K562 (cell line): ENCODE measurements at regions not wholly inside any gene's neighbourhood (a gene's known extent, or its start where the extent isn't known, plus 50 kb on each side); places are given as distances from the start of the nearest gene placed in this dataset.

Experiments
- CTCF ChIP-seq, 3 experiments: IDR thresholded peaks in 2 of 3; conservative IDR thresholded peaks in 1 of 3; 2 replicates each; pipeline ENCODE4 v1.5.1; 2011 to 2012; ENCODE audit warnings: low read length in 3 of 3, mild to moderate bottlenecking in 3 of 3, control low read depth in 2 of 3, improper control_type of control experiment in 1 of 3, inconsistent platforms in 1 of 3, low read depth in 1 of 3, mixed read lengths in 1 of 3, moderate library complexity in 1 of 3; ENCODE audit not compliant: insufficient read depth in 2 of 3
- HNRNPL ChIP-seq: fragments of 200-400 bp; formaldehyde crosslinking; IDR thresholded peaks from 2 replicates; pipeline ENCODE4 v1.6.1; 2017; ENCODE audit warnings: low read depth, mild to moderate bottlenecking, low read length
- KDM4B ChIP-seq, 2 experiments: fragments of 450-650 bp in 1 of 2; sonication (generic) in 1 of 2; IDR thresholded peaks; 2 replicates each; pipeline ENCODE4 v1.6.1; 2016 to 2017; ENCODE audit warnings: borderline replicate concordance in 2 of 2, antibody characterized with exemption in 1 of 2, low read depth in 1 of 2, mild to moderate bottlenecking in 1 of 2
- LEF1 ChIP-seq: fragments of 450-650 bp; IDR thresholded peaks from 2 replicates; pipeline ENCODE4 v1.6.1; 2016; ENCODE audit warnings: mild to moderate bottlenecking
- MNT ChIP-seq, 2 experiments: fragments of 450-650 bp; conservative IDR thresholded peaks; 2 replicates each; pipeline ENCODE4 v1.6.1; 2017; ENCODE audit warnings: mild to moderate bottlenecking in 2 of 2, moderate library complexity in 2 of 2
- NFE2 ChIP-seq: IDR thresholded peaks from 2 replicates; pipeline ENCODE4 v1.6.1; 2014; ENCODE audit warnings: antibody characterized with exemption, low read depth
- SLC30A9 ChIP-seq: fragments of 250-450 bp; sonication (Bioruptor Pico); IDR thresholded peaks from 2 replicates; pipeline ENCODE4 v1.8.0; 2022; ENCODE audit warnings: mild to moderate bottlenecking, moderate library complexity
- SMARCC2 ChIP-seq: fragments of 450-650 bp; IDR thresholded peaks from 2 replicates; pipeline ENCODE4 v1.6.1; 2017; ENCODE audit warnings: antibody characterized with exemption, moderate library complexity, mild to moderate bottlenecking, low read depth
- TAF1 ChIP-seq: IDR thresholded peaks from 2 replicates; pipeline ENCODE4 v1.6.1; 2011; ENCODE audit warnings: mild to moderate bottlenecking, low read length, moderate library complexity; ENCODE audit not compliant: insufficient read depth, control insufficient read depth, severe bottlenecking; ENCODE audit errors: extremely low read depth
- ZNF639 ChIP-seq, 2 experiments: fragments of 200-800 bp in 1 of 2; sonication (Bioruptor generic) in 1 of 2; sonication (generic) in 1 of 2; formaldehyde crosslinking in 1 of 2; IDR thresholded peaks in 1 of 2; conservative IDR thresholded peaks in 1 of 2; 2 replicates each; pipeline versions ENCODE4 v1.5.0 to v1.6.1; 2016 to 2020; ENCODE audit warnings: missing compliant biosample characterization in 1 of 2, missing genetic modification characterization in 1 of 2, missing genetic modification reagents in 1 of 2

GRCh38 chr7:106729720-106730385 lies 68.9 kb upstream of the CCDC71L start:
- TF ChIP-seq KDM4B (IDR thresholded peaks at IDR 0.05; ENCODE audit: borderline replicate concordance in 2 of 2, low read depth in 1 of 2), result no peak
- TF ChIP-seq CTCF (IDR thresholded peaks at IDR 0.05 in 2 of 3, conservative IDR thresholded peaks at IDR 0.05 in 1 of 3; ENCODE audit: insufficient read depth in 2 of 3, low read depth in 1 of 3, low read length in 3 of 3), result no peak
- TF ChIP-seq HNRNPL, result no peak
- no peak for TF ChIP-seq TAF1
- TF ChIP-seq LEF1, result no peak
- no peak for TF ChIP-seq SMARCC2
- TF ChIP-seq SLC30A9 (CRISPR knock-in tag), result no peak
- no peak for TF ChIP-seq ZNF639 (CRISPR knock-in tag; conservative IDR thresholded peaks at IDR 0.05 in 1 of 2, IDR thresholded peaks at IDR 0.05 in 1 of 2)
- TF ChIP-seq NFE2, result 0 out of 2 replicates have a peak, but pooled peaks have one; percentile 2
- TF ChIP-seq MNT (conservative IDR thresholded peaks at IDR 0.05), result no peak
